Nephron progenitor cell (in vitro differentiated cells): ENCODE measurements at regions not wholly inside any gene's neighbourhood (a gene's known extent, or its start where the extent isn't known, plus 50 kb on each side); places are given as distances from the start of the nearest gene placed in this dataset.

Source experiments
- DNase-seq: peaks from one replicate; pipeline ENCODE4 v3.0.0; 2021
- H3K27ac Mint-ChIP-seq: 2 replicates; pipeline ENCODE4 v1.8.0; 2021; ENCODE audit warnings: mild to moderate bottlenecking, moderate library complexity, mixed read lengths
- H3K27me3 Mint-ChIP-seq: 2 replicates; pipeline ENCODE4 v1.8.0; 2021; ENCODE audit warnings: mild to moderate bottlenecking, low read depth, mixed read lengths; ENCODE audit not compliant: poor library complexity
- H3K36me3 Mint-ChIP-seq: 2 replicates; pipeline ENCODE4 v1.8.0; 2021; ENCODE audit warnings: low read depth, mixed read lengths
- H3K4me1 Mint-ChIP-seq: 2 replicates; pipeline ENCODE4 v1.8.0; 2021; ENCODE audit warnings: mixed read lengths
- H3K4me3 Mint-ChIP-seq: 2 replicates; pipeline ENCODE4 v1.8.0; 2021; ENCODE audit warnings: mild to moderate bottlenecking, moderate library complexity, mixed read lengths
- H3K9me3 Mint-ChIP-seq: 2 replicates; pipeline ENCODE4 v1.8.0; 2021; ENCODE audit warnings: mild to moderate bottlenecking, moderate library complexity, mixed read lengths
- TF ChIP-seq, protein P1 (sequence below): fragments of 200-600 bp; sonication (generic); IDR thresholded peaks from 2 replicates; pipeline ENCODE4 v1.5.0; 2021; ENCODE audit warnings: antibody characterized with exemption

- TF ChIP-seq, protein P1, sequence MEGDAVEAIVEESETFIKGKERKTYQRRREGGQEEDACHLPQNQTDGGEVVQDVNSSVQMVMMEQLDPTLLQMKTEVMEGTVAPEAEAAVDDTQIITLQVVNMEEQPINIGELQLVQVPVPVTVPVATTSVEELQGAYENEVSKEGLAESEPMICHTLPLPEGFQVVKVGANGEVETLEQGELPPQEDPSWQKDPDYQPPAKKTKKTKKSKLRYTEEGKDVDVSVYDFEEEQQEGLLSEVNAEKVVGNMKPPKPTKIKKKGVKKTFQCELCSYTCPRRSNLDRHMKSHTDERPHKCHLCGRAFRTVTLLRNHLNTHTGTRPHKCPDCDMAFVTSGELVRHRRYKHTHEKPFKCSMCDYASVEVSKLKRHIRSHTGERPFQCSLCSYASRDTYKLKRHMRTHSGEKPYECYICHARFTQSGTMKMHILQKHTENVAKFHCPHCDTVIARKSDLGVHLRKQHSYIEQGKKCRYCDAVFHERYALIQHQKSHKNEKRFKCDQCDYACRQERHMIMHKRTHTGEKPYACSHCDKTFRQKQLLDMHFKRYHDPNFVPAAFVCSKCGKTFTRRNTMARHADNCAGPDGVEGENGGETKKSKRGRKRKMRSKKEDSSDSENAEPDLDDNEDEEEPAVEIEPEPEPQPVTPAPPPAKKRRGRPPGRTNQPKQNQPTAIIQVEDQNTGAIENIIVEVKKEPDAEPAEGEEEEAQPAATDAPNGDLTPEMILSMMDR = no peak
- Mint-ChIP-seq H3K9me3 (no peaks in the 10 kb centered on the region), H3K27ac (no peak overlapping the region), H3K4me1 (peaks cover 26% of the 10 kb centered on the region), H3K27me3 (no peaks in the 10 kb centered on the region), H3K36me3 (no peaks in the 10 kb centered on the region), H3K4me3 (no peak overlapping the region)
- no peak for DNase-seq
Measured at GRCh38 chr14:82641050-82641540, 1107.4 kb upstream of the SEL1L start.

- no peaks in the 10 kb centered on the region for H3K27me3 Mint-ChIP-seq
- peak overlapping the region; percentile 92 for H3K4me3 Mint-ChIP-seq
- TF ChIP-seq, protein P1 = no peak
- no peaks in the 10 kb centered on the region for H3K36me3 Mint-ChIP-seq
- no peaks in the 10 kb centered on the region for H3K9me3 Mint-ChIP-seq
- H3K4me1 Mint-ChIP-seq = peaks cover 26% of the 10 kb centered on the region
- DNase-seq = peak; percentile 65
- peak overlapping the region; percentile 77 for H3K27ac Mint-ChIP-seq
Measured at GRCh38 chr14:82642425-82642824, 1108.8 kb upstream of the SEL1L start.

DNA sequence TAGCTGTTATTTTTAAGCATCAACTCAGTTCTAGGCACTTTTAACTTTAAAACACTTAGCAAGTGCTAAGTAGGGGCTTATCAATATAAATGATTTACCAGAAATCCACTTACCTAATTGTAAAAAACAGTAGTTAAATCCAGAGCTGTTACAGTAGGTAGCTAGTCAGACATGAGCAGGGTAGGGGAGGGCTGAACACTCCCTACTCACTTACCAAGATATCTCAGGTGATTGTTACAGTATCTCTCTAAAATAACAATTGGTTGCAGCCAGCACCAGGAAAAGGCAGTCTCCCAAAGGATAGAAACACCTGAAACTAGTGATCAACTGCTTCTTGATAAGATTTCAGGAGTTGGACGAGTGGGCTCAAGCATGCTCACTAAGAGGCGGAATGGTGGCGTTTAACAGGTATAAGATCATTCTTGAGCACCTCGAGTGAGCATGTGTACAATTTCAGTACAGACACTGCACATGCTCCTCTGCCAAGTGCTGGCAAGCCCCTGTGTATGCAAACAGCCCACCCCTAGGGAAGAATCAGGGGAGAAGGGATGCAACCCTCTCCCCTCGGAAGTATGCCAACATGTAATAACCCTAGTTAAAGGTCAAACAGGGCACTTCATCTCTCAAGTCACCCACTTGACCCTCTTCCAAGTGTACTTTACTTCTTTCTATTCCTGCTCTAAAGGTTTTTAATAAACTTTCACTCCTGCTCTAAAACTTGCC lies 1113.6 kb upstream of the SEL1L start:
- peaks cover 24% of the 10 kb centered on the region for H3K4me1 Mint-ChIP-seq
- no peak overlapping the region for H3K4me3 Mint-ChIP-seq
- H3K27ac Mint-ChIP-seq = no peak overlapping the region
- TF ChIP-seq, protein P1 = no peak
- peaks cover 19% of the 10 kb centered on the region for H3K9me3 Mint-ChIP-seq
- H3K36me3 Mint-ChIP-seq = peaks cover 23% of the 10 kb centered on the region
- no peak for DNase-seq
- no peaks in the 10 kb centered on the region for H3K27me3 Mint-ChIP-seq

DNA sequence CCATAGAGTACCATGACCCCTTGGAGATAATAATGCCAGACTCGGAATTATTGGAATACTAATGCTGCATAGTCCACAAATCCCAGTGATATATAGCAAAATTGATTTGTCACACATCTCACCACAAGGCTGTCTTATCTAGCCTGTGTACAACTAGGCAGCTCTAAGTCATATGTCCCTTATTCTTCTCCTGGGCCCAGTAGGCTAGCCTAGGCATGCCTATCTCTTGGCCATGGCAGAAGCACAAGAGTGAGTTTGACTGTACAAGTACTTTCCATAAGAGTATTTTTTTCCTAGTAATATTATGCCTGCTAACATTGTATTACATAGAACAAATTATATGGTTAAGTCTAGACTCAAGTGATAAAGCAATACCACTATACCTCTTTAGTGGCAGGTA lies 1122.1 kb upstream of the SEL1L start:
- Mint-ChIP-seq H3K27ac (no peak overlapping the region), H3K36me3 (peaks cover 9% of the 10 kb centered on the region), H3K4me3 (no peak overlapping the region), H3K9me3 (peaks cover 7% of the 10 kb centered on the region), H3K27me3 (no peaks in the 10 kb centered on the region), H3K4me1 (no peaks in the 10 kb centered on the region)
- DNase-seq = no peak
- TF ChIP-seq, protein P1 = no peak

GRCh38 chr14:82657186-82657675 lies 1123.6 kb upstream of the SEL1L start:
- Mint-ChIP-seq H3K4me3 (no peak overlapping the region), H3K27ac (no peak overlapping the region), H3K27me3 (no peaks in the 10 kb centered on the region), H3K36me3 (no peaks in the 10 kb centered on the region), H3K9me3 (no peaks in the 10 kb centered on the region), H3K4me1 (no peaks in the 10 kb centered on the region)
- no peak for DNase-seq
- TF ChIP-seq, protein P1 = no peak

DNA sequence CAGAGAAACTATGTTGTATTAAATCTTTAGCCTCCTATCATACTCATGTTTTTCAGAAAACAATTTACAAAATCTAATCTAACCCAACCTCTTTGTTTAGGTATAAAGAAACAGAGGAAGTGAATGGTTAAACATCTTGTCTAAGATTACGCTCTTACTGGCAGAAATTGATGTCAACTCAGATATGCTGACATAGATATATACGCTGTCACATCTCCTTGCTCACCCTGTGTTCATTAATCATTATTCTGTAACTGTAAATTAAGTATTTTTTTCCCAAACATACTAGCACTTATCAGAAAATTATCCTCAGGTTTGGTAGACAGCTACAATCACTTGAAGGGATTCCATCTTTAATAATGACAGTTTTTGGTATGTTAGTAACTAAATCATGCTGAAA lies 1127.6 kb upstream of the SEL1L start:
- no peaks in the 10 kb centered on the region for H3K4me1 Mint-ChIP-seq
- no peak overlapping the region for H3K27ac Mint-ChIP-seq
- no peaks in the 10 kb centered on the region for H3K36me3 Mint-ChIP-seq
- no peaks in the 10 kb centered on the region for H3K27me3 Mint-ChIP-seq
- no peaks in the 10 kb centered on the region for H3K9me3 Mint-ChIP-seq
- H3K4me3 Mint-ChIP-seq = no peak overlapping the region
- no peak for DNase-seq
- TF ChIP-seq, protein P1 = no peak
